Bronchial epithelial cell (primary cell): ENCODE measurements at regions not wholly inside any gene's neighbourhood (a gene's known extent, or its start where the extent isn't known, plus 50 kb on each side); places are given as distances from the start of the nearest gene placed in this dataset.

Experiments
- DNase-seq: peaks from one replicate; pipeline ENCODE4 v3.0.0-alpha.2; 2010; ENCODE audit warnings: low read depth
- FAIRE-seq: peaks from 2 replicates; lab custom pipeline; 2011; peaks lifted over from hg19 to GRCh38; lab: Jason Lieb, UNC
- H3K27me3 ChIP-seq: 2 replicates; pipeline ENCODE4 v1.5.1; 2011; ENCODE audit warnings: low read length; ENCODE audit not compliant: control insufficient read depth, insufficient read depth
- H3K36me3 ChIP-seq: 2 replicates; pipeline ENCODE4 v1.5.1; 2011; ENCODE audit warnings: low read length; ENCODE audit not compliant: control insufficient read depth, insufficient read depth
- H3K4me3 ChIP-seq: 2 replicates; pipeline ENCODE4 v1.5.1; 2011; ENCODE audit warnings: mild to moderate bottlenecking, low read depth, low read length, control low read depth
- TF ChIP-seq, protein P1 (sequence below): IDR thresholded peaks from 2 replicates; pipeline ENCODE4 v1.5.1; 2011; ENCODE audit warnings: mild to moderate bottlenecking, moderate library complexity, low read length, control low read depth, inconsistent platforms; ENCODE audit not compliant: insufficient read depth, severe bottlenecking

DNA sequence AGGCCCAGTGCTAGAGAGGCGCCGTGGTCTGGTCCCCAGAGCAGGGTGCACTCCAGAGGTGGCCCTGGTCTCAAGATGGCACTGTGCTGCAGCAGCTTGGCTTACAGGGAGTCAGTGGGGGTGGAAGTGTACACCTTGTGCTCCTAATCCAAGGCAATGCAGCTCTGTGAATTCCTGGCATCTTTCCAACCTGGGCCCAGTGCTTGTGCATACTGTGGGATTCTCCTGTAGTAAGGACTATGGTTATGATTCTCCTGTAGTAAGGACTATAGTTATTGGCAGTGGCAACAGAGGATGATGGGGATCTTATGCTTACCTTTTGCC lies 616.7 kb upstream of the REG3G start:
- Histone ChIP-seq H3K27me3 (no peaks in the 10 kb centered on the region), H3K36me3 (no peaks in the 10 kb centered on the region), H3K4me3 (no peak overlapping the region)
- FAIRE-seq (no peak), DNase-seq (no peak)
- TF ChIP-seq, protein P1, sequence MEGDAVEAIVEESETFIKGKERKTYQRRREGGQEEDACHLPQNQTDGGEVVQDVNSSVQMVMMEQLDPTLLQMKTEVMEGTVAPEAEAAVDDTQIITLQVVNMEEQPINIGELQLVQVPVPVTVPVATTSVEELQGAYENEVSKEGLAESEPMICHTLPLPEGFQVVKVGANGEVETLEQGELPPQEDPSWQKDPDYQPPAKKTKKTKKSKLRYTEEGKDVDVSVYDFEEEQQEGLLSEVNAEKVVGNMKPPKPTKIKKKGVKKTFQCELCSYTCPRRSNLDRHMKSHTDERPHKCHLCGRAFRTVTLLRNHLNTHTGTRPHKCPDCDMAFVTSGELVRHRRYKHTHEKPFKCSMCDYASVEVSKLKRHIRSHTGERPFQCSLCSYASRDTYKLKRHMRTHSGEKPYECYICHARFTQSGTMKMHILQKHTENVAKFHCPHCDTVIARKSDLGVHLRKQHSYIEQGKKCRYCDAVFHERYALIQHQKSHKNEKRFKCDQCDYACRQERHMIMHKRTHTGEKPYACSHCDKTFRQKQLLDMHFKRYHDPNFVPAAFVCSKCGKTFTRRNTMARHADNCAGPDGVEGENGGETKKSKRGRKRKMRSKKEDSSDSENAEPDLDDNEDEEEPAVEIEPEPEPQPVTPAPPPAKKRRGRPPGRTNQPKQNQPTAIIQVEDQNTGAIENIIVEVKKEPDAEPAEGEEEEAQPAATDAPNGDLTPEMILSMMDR = no peak

GRCh38 chr2:78411303-78411702 lies 614.2 kb upstream of the REG3G start:
- H3K36me3 ChIP-seq = no peaks in the 10 kb centered on the region
- H3K27me3 ChIP-seq = no peaks in the 10 kb centered on the region
- no peak overlapping the region for H3K4me3 ChIP-seq
- TF ChIP-seq, protein P1 = no peak
- FAIRE-seq (no peak), DNase-seq (no peak)

DNA sequence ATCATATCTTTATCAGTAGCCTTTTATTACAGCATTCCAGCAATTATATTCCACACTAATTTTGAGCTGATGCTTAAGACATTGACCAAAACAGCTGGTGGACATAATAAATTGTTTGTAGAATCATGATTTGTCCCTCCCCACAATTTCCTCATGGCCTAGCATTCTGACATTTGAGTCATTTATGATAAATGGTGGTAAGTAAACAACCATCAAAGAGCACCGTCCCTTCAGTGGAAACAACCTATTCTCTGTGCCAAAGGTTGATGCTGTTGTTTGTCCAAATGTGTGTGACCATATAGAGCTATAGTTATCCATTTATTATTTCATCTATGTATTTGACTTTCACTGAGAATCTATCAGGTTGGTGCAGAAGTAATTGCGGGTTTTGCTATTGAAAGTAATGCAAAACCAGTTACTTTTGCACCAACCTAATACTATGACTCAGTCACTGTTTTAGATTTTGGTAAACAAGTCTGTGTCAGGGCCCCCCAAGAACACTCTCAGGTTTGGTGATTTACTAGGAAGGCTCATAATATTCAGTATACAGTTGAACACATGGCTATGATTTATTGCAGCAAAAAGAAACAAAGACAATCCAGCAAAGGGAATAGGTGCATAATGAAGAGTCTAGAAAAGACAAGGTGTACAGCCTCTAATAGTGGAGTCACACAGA lies 608.7 kb upstream of the REG3G start:
- no peak overlapping the region for H3K4me3 ChIP-seq
- H3K36me3 ChIP-seq = no peaks in the 10 kb centered on the region
- TF ChIP-seq, protein P1 = no peak
- H3K27me3 ChIP-seq = no peaks in the 10 kb centered on the region
- no peak for DNase-seq
- FAIRE-seq = no peak

DNA sequence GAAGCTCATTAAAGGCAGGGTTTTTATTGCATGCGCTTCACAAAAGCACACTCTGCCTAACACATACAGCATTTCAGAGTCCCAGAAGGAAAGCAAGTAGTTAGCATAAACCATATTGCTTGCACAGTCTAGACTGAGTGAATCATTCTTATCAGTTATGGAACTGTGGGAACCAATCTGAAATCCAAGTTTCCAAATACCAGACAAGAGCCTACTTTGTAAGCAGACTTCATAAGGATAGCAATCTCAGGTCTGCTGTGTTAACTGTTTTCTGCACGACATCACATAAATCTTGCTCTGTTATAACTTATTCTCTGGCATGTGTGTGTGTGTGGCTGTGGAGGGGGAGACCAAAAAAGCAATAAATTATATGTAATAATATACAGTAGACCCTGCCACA lies 608.1 kb upstream of the REG3G start:
- H3K27me3 ChIP-seq = no peaks in the 10 kb centered on the region
- no peak overlapping the region for H3K4me3 ChIP-seq
- TF ChIP-seq, protein P1 = no peak
- DNase-seq (peak; percentile 4), FAIRE-seq (no peak)
- H3K36me3 ChIP-seq = no peaks in the 10 kb centered on the region

DNA sequence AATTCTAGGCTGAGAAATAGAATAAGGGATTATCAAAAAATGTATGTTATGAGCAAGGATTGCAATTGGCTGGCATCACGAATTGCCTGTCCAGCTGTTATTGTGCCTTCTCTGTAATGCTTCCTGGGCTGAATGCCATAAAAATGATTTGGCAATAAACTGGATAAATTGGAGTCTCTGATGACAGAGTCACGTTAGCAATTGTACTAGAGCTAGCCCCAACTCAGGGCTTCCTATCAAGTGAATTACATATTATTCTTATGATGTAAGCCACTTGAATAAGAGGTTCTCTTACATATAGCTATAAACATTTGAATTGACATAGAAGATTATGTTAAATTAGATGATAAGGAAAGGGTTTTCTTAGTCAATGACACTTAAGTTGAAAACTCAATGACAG lies 607.5 kb upstream of the REG3G start:
- peak; percentile 56 for DNase-seq
- TF ChIP-seq, protein P1 = no peak
- no peaks in the 10 kb centered on the region for H3K36me3 ChIP-seq
- no peak overlapping the region for H3K4me3 ChIP-seq
- FAIRE-seq = no peak
- H3K27me3 ChIP-seq = no peaks in the 10 kb centered on the region

GRCh38 chr2:78420132-78420531 lies 605.4 kb upstream of the REG3G start:
- no peaks in the 10 kb centered on the region for H3K36me3 ChIP-seq
- TF ChIP-seq, protein P1 = no peak
- no peak for FAIRE-seq
- no peak overlapping the region for H3K4me3 ChIP-seq
- DNase-seq = no peak
- H3K27me3 ChIP-seq = no peaks in the 10 kb centered on the region
